BE2C (cell line): ENCODE measurements at regions not wholly inside any gene's neighbourhood (a gene's known extent, or its start where the extent isn't known, plus 50 kb on each side); places are given as distances from the start of the nearest gene placed in this dataset.

Experiments
- DNase-seq: peaks from one replicate; pipeline ENCODE4 v3.0.0-alpha.2; 2020
- H3K27me3 ChIP-seq: fragments of 250-450 bp; sonication (Bioruptor Pico); 2 replicates; pipeline ENCODE4 v1.5.1; 2020; ENCODE audit warnings: mild to moderate bottlenecking
- H3K36me3 ChIP-seq: fragments of 250-450 bp; sonication (Bioruptor Pico); 2 replicates; pipeline ENCODE4 v1.5.1; 2020; ENCODE audit warnings: mild to moderate bottlenecking
- H3K4me1 ChIP-seq: fragments of 250-450 bp; sonication (Bioruptor Pico); 2 replicates; pipeline ENCODE4 v1.5.1; 2020
- H3K4me3 ChIP-seq: 2 replicates; pipeline ENCODE4 v1.5.1; 2011; ENCODE audit warnings: low read depth, low read length
- H3K9me3 ChIP-seq: fragments of 250-450 bp; sonication (Bioruptor Pico); 2 replicates; pipeline ENCODE4 v1.5.1; 2020
- TF ChIP-seq, protein P1 (sequence below): IDR thresholded peaks from 2 replicates; pipeline ENCODE4 v1.5.1; 2012; ENCODE audit warnings: mild to moderate bottlenecking, low read depth, low read length

- no peaks in the 10 kb centered on the region for H3K36me3 ChIP-seq
- H3K27me3 ChIP-seq = no peaks in the 10 kb centered on the region
- no peak for DNase-seq
- H3K4me1 ChIP-seq = no peaks in the 10 kb centered on the region
- H3K9me3 ChIP-seq = no peaks in the 10 kb centered on the region
- TF ChIP-seq, protein P1, sequence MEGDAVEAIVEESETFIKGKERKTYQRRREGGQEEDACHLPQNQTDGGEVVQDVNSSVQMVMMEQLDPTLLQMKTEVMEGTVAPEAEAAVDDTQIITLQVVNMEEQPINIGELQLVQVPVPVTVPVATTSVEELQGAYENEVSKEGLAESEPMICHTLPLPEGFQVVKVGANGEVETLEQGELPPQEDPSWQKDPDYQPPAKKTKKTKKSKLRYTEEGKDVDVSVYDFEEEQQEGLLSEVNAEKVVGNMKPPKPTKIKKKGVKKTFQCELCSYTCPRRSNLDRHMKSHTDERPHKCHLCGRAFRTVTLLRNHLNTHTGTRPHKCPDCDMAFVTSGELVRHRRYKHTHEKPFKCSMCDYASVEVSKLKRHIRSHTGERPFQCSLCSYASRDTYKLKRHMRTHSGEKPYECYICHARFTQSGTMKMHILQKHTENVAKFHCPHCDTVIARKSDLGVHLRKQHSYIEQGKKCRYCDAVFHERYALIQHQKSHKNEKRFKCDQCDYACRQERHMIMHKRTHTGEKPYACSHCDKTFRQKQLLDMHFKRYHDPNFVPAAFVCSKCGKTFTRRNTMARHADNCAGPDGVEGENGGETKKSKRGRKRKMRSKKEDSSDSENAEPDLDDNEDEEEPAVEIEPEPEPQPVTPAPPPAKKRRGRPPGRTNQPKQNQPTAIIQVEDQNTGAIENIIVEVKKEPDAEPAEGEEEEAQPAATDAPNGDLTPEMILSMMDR = no peak
- no peak overlapping the region for H3K4me3 ChIP-seq
These were observed 98.3 kb upstream of the SPRY1 start for GRCh38 chr4:123298261-123298660.

DNA sequence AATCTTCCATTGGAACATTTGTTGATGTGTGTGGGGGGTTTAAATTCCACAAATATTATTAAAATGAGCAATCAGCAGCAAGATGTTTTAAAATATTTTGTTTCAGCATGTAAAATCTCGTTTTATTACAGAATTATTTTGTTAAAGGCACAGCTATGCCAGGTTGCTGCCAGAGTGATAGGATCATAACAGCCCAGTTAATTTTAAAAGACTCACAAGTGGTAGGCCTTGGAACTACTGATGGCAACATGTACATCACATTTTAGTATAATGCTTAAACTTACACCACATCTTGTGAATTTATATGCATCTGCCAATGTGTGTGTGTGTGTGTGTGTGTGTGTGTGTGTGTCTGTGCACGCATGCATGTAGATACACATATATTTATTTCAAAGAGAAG lies 97.8 kb upstream of the SPRY1 start:
- Histone ChIP-seq H3K27me3 (no peaks in the 10 kb centered on the region), H3K36me3 (no peaks in the 10 kb centered on the region), H3K4me1 (no peaks in the 10 kb centered on the region), H3K4me3 (no peak overlapping the region), H3K9me3 (no peaks in the 10 kb centered on the region)
- no peak for DNase-seq
- TF ChIP-seq, protein P1 = no peak

DNA sequence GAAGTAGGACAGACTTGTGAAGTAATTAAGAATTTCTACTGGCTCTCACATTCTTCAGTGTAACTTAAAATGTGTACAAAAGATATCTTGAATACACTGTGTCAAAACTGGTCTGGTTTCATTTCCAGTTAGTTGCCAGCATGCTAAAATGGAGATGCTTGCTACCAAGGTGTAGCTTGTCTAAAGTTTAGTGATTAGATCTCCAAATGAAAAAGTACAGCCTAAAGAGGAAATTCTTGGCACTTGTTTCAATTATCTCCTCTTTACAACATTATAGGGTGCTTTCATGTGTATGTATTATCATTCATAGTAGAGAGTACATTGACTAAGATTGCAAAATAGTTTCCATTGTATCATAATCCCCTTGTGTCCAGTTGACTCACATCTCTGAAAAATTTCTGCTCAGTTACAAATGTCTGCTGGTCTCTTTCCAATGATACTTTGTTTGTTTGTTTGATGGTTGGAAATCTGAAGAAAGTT lies 97.3 kb upstream of the SPRY1 start:
- no peaks in the 10 kb centered on the region for H3K4me1 ChIP-seq
- DNase-seq = no peak
- H3K9me3 ChIP-seq = no peaks in the 10 kb centered on the region
- H3K27me3 ChIP-seq = no peaks in the 10 kb centered on the region
- no peak overlapping the region for H3K4me3 ChIP-seq
- TF ChIP-seq, protein P1 = no peak
- no peaks in the 10 kb centered on the region for H3K36me3 ChIP-seq

GRCh38 chr4:123300222-123301039 lies 96.2 kb upstream of the SPRY1 start:
- DNase-seq = no peak
- no peaks in the 10 kb centered on the region for H3K27me3 ChIP-seq
- H3K9me3 ChIP-seq = no peaks in the 10 kb centered on the region
- TF ChIP-seq, protein P1 = no peak
- H3K36me3 ChIP-seq = no peaks in the 10 kb centered on the region
- H3K4me3 ChIP-seq = no peak overlapping the region
- H3K4me1 ChIP-seq = no peaks in the 10 kb centered on the region

- TF ChIP-seq, protein P1 = no peak
- Histone ChIP-seq H3K27me3 (no peaks in the 10 kb centered on the region), H3K9me3 (no peaks in the 10 kb centered on the region), H3K36me3 (no peaks in the 10 kb centered on the region), H3K4me3 (no peak overlapping the region), H3K4me1 (no peaks in the 10 kb centered on the region)
- DNase-seq = no peak
These were observed 94.7 kb upstream of the SPRY1 start for GRCh38 chr4:123301923-123302322.
